Thyroid gland (tissue), 4 donors: ENCODE measurements at regions not wholly inside any gene's neighbourhood (a gene's known extent, or its start where the extent isn't known, plus 50 kb on each side); places are given as distances from the start of the nearest gene placed in this dataset.

ENCODE experiments used
- CTCF ChIP-seq, 6 experiments: fragments of 200-600 bp in 3 of 6; fragments of 450-650 bp in 3 of 6; sonication (generic) in 3 of 6; IDR thresholded peaks; one replicate each; pipeline ENCODE4 v1.5.1; 2016 to 2019; ENCODE audit warnings: antibody characterized with exemption in 6 of 6, mild to moderate bottlenecking in 2 of 6, inconsistent platforms in 1 of 6, moderate library complexity in 1 of 6
- POLR2A ChIP-seq, 2 donors: fragments of 450-650 bp; IDR thresholded peaks; one replicate each; pipeline ENCODE4 v1.6.1; 2017; ENCODE audit warnings: antibody characterized with exemption in 2 of 2, mild to moderate bottlenecking in 2 of 2, moderate library complexity in 1 of 2

- TF ChIP-seq CTCF (IDR thresholded peaks at IDR 0.05) (no peak), POLR2A (IDR thresholded peaks at IDR 0.05) (no peak)
Measured at GRCh38 chr10:28967031-28967430, 289.7 kb downstream of the BAMBI start.
